HG02943 (cell line): ENCODE measurements at regions not wholly inside any gene's neighbourhood (a gene's known extent, or its start where the extent isn't known, plus 50 kb on each side); places are given as distances from the start of the nearest gene placed in this dataset.

Experiments used
- ATAC-seq: cut with Tn5 transposase; IDR thresholded peaks from one replicate; pipeline ENCODE4 v1.9.1; 2021; ENCODE audit warnings: mild to moderate bottlenecking, low read depth, moderate library complexity; ENCODE audit not compliant: unreplicated experiment

DNA sequence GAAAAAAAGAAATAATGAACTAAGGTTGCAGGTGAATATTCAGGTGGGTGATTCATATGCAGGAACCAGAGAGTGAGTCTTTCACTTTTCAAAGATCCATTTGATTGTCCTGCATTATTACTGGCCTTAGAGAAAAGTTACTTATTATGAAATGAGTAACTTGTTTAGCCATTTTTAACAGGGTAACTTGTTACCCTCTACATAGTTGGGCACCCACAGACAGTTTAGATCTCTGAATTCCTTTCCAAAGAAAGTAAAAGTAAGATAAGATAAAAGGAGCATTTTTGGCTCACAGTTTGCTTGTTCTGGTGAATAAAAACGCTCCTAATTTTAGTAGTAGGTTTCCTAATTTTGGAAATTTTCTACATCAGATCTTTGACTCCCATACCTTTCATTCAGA lies 54.1 kb upstream of the DAB2 start:
- no peak for ATAC-seq

DNA sequence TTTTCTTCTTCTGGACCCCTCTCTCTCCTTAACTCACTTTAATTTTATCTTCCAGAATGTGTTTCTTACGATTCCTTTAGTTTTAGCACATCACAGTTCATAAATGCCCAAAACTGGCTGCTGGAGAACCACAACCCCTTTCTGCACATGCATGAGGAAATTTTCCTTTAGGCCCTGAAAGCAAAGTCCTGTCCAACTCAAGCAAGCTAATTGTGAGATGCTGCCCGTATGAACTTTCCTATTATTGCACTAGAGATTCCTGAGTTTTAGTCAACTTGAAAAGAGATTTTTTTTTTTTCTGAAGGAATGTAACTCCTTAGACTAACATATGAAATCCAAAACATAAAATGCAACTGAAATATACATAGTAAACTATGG lies 52.1 kb upstream of the DAB2 start:
- no peak for ATAC-seq

- no peak for ATAC-seq
Measured at GRCh38 chr5:39475881-39476842, 51.4 kb upstream of the DAB2 start.

- ATAC-seq, result no peak
Measured at GRCh38 chr5:39475159-39475571, 50.4 kb upstream of the DAB2 start.
